ENCODE measurements at regions not wholly inside any gene's neighbourhood (a gene's known extent, or its start where the extent isn't known, plus 50 kb on each side); places are given as distances from the start of the nearest gene placed in this dataset.
A peak's percentile ranks its signal among the peaks of the same experiment; 100 is the strongest.
"Not testable (repeated sequence)": the region's sequence is repeated elsewhere in the genome, so short reads cannot be mapped to it uniquely, and the experiment has no call there.

DNA sequence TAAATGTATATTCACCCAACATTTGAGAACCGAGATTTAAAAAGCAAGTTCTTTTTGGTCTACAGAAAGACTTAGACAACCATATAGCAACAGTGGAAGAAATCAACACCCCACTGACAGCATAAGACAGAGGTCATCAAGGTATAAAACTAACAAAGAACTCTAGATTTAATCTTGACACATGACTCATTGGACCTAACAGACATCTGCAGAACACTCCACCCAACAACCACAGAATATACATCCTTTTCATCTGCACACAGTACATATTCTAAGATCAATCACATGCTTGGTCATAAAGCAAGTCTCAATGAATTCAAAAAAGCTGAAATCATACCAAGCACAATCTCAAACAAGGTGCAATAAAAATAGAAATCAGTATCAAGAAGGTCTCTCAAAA lies 65.8 kb downstream of the SPIN4 start:
- DNase-seq (ENCODE audit: low read depth in 3 of 3), result no peak

DNA sequence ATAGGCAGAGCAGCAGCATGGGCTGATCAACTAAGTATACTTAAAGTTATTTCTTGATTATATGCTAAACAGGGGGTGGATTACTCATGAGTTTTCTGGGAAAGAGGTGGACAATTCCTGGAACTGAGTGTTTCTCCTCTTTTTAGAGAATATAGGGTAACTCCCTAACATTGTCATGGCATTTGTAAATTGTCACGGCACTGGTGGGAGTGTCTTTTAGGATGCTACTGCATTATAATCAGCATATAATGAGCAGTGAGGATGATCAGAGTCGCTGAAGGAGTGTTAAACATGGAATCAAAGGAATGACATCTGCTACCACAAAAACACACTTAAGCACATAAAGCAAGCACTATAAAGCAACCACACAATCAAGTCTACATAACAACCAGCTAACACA lies 66.5 kb downstream of the SPIN4 start:
- DNase-seq (ENCODE audit: low read depth in 3 of 3), result no peak

DNA sequence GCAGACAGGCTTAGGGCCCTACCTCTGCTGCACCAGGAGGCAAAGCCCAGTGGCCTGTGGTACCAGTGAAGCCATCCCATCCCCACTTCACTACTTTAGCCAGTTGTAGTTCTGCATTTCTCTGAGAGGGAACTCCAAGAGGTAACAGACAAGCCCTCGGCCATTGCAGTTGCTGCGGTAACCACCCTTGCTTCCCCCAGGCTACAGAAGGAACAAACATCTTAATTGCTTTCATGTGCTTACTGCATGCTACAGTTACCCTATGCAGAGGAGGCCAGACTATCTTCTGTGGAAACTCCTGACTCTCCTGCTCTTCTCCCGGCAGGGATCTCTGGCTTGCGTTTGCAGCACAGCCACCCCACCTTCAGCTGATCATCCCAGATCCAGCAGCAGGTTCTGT lies 67.8 kb downstream of the SPIN4 start:
- DNase-seq (ENCODE audit: low read depth in 3 of 3), result no peak

DNA sequence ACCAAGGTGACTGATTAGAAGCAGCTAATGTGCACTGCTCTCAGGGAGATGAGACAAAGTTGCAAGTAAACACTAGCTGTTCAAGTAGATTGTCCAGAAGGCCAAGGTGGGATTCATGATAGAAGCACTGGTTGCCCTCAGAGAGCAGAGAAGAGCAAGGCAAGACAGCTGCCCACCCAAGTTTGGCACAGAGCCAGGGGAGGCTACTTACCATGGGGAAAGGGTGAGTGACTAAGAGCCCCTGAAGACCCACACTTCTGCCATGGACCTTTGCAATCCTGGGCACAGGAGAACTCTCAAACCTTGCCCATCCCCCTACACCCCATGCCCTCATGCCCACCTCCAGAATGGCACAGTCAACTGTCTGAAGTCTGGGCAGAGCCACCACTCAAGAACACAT lies 68.3 kb downstream of the SPIN4 start:
- DNase-seq (ENCODE audit: low read depth in 3 of 3), result no peak

DNA sequence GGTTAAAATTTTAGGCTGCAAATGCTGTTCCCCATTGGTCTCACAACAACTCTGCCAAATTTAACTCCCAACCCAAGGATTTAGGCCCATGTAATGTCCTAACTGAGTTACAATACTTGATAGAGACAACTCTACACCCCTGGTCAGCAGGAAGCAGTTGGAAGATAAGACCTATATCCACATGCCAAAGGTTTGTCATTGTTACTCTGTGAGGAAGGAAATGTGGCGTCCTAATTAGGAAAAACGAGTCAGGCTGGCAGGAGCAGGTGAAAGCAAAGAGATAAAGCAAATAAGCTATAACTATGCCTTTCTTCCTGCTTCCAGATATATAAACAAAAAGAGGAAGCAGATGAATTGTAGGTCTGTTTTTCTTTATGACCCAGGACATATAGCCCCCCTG lies 69.1 kb downstream of the SPIN4 start:
- DNase-seq (ENCODE audit: low read depth in 3 of 3), result no peak

DNA sequence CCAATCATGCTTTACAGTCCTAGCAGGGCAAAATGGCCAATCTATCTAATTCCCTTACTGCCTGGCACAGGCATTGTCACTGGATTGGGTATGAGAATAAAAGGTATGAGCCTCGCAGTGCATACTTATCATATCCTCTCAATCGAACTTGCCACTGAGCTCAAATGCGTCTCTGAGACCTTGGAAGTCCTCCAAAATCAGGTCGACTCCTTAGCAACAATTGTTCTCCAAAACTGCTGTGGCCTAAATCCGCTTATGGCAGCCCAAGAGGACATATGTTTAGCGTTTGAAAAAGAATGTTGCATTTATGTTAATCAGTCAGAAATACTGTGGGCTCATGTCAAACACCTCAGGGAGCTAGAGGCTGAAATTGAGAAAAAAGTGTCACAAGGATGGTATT lies 69.7 kb downstream of the SPIN4 start:
- no peak for DNase-seq (ENCODE audit: low read depth in 3 of 3)

DNA sequence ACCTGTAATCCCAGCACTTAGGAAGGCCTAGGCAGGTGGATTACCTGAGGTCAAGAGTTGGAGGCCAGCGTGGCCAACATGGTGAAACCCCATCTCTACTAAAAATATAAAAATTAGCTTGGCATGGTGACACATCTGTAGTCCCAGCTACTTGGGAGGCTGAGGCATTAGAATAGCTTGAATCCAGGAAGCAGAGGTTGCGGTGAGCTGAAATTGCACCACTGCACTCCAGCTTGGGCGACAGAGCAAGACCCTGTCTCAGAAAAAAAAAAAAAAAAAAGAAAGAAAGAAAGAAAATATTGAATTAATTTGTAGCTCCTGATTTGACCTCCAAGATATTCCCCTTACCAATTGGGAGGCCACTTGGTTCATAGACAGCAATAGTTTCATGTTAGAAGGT lies 73.7 kb downstream of the SPIN4 start:
- not testable (repeated sequence) for DNase-seq (ENCODE audit: low read depth in 3 of 3)

DNA sequence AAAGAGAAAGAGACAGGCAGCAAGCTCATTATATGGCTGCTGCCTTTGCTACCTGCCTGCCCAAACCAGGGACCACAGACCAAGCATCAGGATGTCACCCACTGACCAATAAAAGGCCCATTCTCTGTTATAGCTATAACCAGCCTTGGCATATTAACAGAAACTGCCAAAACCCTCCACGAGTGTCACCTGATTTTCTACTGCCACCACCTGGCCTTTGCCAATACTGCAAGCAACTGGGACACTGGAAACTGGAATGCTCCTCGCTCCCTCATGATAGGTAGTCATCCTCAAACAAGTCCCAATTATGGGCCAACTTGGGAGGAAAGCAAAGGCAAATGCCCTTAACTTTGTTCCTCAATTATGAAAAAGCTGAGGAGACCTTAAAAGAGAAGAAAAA lies 76.0 kb downstream of the SPIN4 start:
- peak in 1 of 3 experiments; percentile 1 for DNase-seq (ENCODE audit: low read depth in 3 of 3)

DNA sequence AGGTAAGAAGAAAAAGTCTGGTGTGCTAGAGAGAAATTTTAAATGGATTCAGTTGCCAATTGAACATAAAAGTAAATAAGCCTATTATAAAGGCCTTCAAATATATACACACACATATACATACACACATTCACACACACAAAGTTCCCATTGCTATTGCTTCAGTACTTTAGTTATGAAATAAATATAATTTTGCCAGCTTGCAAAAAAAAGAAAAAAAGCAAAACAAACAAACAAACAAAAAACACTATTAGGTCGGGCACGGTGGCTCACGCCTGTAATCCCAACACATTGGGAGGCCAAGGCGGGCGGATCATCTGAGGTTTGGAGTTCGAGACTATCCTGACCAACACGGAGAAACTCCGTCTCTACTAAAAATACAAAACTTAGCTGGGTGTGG lies 80.3 kb downstream of the SPIN4 start:
- no peak for DNase-seq (ENCODE audit: low read depth in 3 of 3)

DNA sequence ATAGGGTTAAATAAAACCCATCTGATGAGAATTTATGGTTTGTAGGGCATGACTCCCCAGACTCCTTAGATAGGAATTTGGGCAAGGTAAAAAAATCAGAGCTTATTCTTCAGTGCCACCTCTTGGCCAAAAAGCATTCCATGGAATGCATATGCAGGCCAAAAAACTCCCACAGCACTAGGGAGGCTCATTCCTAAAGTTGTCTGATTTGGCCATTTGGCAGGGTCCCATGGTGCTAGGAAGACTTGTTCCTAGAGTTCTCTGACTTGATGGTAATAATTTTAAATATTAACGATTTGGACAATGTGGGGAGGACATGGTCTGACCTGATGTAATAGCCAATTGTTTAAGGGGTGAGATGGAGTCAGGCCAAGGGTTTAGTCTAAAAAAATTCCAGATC lies 93.0 kb downstream of the SPIN4 start:
- no peak for DNase-seq (ENCODE audit: low read depth in 3 of 3)

DNA sequence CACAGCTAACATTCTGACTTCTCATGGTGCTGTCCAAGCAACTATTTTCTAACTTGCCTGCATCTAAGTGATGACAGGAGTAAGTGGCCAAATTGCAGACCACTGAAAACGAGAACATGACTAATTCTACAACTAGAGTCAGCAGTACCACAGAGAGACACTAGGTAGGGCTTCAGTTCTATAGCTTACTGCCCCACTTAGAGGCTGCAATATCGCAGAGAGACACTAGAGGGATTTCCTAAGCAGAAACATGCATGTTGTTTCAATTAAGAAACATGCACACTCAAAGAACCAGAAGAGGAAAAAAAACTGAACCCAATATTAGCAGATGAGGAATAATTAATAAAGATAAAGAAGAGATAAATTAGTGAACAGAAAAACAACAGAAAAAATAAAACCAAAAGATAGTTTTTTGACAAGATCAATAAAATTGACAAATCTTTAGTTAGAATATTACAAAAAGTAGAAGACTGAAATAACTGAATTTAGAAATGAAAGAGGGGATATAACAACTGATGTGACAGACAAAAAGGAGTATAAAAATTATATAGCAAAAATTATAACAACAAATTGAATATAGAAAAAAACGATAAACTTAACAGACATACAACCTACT lies 100.8 kb downstream of the SPIN4 start:
- DNase-seq (ENCODE audit: low read depth in 3 of 3), result peak in 2 of 3 experiments; percentile 0 to 7

DNA sequence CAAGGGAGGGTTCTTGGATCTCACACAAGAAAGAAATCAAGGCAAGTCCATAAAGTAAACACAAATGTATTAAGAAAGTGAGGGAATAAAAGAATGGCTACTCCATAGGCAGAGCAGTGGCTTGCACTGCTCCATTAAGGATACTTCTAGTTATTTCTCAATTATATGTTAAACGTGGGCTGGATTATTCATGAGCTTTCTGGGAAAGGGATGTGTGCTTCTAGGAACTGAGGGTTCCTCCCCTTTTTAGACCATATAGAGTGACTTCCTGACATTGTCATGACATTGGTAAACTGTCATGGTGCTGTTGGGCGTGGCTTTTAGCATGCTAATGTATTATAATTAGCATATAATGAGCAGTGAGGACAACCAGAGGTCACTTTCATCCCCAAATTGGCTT lies 108.4 kb downstream of the SPIN4 start:
- not testable (repeated sequence) for DNase-seq (ENCODE audit: low read depth in 3 of 3)

DNA sequence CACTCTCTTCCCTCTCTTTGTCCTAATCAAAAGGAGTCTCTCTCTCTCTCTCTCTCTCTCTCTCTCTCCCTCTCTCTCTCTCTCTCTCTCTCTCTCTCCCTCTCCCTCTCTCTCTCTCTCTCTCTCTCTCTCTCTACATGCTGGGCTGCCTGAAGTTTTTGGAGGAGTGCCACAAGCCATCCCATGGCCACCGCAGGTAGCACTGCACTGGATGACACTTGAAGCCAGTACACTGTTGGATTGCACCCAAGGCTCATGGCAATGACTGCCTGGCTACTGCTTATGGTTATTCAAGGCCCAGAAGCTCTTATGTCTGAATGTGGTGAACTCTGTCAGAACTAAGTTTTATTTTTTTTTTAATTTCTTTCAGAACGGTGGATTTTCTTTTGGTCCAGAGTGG lies 115.2 kb downstream of the SPIN4 start:
- not testable (repeated sequence) for DNase-seq (ENCODE audit: low read depth in 3 of 3)

DNA sequence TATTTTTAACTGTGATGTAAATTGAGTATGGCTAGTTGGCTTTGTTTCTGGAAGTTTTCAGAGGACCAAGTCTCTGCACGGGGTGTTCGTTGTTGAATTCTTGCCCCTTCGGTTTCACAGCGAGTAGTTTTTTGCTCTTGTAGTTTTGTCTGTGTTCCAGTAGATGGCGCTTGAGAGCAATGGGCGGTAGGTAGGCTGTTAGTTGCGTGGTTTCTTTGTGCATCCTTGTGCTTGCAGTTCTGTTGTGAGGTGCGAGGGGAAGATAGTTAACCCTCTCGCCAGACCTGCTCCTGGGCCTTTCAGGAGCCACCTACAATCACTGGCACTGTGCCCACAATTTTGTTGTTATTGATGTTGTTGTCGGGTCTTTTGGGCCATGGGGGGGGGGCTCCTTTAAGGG lies 118.1 kb downstream of the SPIN4 start:
- not testable (repeated sequence) for DNase-seq (ENCODE audit: low read depth in 3 of 3)

DNA sequence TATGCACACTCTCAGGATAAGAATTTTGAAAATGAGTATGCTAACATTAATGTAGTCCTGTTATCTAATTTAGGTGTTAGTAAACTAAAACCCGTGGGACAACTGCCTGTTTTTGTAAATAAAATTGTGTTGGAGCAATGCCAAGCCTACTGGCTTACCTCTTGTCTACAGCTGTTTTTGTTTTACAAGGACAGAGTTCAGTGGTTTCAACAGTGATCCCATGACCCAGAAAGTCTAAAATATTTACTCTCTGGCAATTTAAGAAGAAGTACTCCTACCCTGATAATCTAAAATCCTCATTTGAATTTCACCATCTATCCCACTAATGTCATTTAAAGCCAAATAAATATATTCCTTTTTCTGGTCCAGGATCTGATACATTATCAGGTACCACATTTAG lies 132.9 kb downstream of the SPIN4 start:
- DNase-seq (ENCODE audit: low read depth in 3 of 3), result not testable (repeated sequence)

DNA sequence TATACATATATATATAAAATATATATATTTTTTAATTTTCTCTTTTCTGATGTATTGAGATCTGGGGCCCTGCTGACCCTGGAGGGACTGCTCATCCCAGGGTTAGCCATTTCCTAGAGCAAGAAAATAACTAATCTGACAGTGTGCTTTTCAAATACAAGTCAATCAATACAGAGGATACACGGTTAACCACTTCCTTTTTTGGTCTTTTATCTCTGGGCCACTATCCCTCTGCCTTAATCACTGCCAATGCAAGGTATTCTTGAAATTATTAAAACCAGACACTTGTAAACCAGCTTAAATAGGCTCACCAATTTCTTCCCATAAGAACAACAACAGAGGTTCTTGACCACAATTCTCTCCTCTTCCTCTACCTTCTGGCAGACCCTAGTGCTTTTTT lies 133.6 kb downstream of the SPIN4 start:
- not testable (repeated sequence) for DNase-seq (ENCODE audit: low read depth in 3 of 3)

DNA sequence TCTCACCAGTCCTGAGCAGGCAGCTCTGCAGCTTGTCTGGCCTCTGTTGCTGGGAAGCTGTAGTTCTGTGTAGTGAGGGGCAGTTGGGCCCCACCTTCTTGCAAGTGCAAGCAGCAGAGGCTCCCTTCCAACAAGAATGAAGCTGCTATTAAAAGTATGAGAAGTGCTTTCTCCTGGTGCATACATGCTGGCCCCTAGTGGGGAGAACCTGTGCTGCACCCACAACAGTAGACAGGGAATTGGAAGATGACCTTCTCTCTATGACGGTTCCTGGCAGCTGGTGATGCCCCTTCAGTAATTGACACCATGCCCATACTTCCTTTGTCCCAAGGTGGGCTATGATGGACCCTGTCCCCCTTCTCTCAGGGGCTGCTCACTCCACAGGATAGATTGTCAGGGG lies 141.5 kb downstream of the SPIN4 start:
- not testable (repeated sequence) for DNase-seq (ENCODE audit: low read depth in 3 of 3)

DNA sequence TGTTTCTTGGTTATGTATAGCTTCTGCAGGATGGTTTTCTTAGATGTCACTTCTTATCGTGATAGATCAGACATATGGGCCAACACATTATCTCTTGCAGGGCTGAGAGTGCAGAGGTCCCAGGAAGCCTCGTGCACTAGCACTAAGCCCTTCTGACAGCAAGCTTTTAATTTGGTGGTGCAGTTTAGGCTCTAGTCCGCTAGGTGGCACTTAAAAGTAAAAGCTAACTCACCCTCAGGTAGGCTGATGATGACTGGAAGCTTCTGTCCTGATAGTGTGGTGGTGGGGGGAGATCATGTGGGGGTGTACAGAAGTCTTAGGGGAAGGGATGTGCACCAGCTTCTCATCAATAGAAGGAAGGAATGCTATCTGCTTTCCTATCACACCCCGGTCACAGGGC lies 142.0 kb downstream of the SPIN4 start:
- DNase-seq (ENCODE audit: low read depth in 3 of 3), result not testable (repeated sequence)

DNA sequence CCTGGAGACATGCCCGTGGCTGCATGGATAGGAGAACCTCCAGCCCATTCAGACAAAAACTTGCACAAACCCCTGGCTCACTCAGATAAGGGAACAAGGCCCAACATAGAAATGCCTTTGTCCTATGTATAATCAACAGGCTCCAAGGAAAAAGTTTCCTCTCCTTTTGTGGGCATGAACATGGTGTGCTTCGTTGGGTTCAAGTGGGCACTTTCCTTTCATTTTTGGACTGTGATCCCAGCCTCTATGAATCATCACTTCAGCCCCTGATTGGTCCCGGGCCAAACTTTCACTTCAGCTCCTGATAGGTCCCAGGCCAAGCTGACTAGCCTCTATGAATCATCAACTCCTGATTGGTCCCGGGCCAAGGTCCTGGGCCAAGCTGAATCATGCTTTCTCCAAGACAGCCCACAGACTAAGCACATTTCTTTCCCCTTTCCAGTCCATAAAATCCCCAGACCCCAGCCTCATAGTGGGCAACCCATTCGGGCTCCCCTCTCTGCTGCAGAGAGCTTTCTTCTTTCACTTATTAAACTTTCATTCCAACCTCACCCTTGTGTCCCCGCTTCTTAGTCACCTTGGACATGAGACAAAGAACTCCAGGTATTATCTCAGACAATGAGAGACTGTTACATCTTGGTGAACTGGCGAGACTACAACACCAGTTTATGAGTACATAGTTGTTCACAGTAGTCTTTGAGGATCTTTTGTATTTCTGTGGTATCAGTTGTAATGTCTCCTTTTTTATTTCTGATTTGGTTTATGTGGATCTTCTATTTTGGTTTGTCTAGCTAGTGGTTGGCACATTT lies 146.7 kb downstream of the SPIN4 start:
- DNase-seq (ENCODE audit: low read depth in 3 of 3), result not testable (repeated sequence)

DNA sequence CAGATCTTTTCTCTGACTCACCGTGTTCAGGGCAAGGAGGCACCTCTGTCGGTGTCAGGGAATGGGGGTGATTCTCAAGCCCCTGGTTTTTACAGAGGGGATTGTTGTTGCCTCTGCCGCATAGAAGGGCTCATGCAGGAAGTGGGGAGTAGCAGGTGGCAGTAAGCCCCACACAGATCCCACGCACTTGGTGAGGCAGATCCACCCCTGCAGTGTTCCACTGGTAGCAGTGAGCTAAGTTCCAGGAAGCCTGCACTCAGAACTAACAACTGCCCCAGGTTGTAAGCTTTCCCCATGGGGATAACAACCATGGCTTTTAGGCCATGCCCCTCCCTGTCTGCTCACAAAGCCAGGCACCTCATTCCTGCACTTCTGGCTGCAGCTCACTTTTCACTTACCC lies 149.1 kb downstream of the SPIN4 start:
- DNase-seq (ENCODE audit: low read depth in 3 of 3), result not testable (repeated sequence)

DNA sequence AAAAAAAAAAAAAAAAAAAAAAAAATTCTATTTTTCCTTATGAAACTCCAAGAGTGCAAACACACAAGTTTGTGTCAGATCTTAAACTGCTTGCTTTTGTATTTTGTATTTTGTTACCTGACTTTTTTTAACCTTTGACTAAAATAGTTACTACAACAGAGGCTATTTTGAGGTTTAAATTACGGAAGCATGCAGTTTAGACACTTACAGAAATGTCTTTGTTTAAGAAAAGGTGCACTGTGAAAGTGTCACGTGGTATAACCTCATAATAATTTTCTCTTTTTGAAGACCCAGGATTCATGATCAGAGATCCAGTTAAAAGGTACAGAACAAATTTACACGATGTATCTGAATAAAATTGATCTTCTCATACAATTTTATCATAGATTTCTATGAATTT lies 152.4 kb downstream of the SPIN4 start:
- DNase-seq (ENCODE audit: low read depth in 3 of 3), result not testable (repeated sequence)

DNA sequence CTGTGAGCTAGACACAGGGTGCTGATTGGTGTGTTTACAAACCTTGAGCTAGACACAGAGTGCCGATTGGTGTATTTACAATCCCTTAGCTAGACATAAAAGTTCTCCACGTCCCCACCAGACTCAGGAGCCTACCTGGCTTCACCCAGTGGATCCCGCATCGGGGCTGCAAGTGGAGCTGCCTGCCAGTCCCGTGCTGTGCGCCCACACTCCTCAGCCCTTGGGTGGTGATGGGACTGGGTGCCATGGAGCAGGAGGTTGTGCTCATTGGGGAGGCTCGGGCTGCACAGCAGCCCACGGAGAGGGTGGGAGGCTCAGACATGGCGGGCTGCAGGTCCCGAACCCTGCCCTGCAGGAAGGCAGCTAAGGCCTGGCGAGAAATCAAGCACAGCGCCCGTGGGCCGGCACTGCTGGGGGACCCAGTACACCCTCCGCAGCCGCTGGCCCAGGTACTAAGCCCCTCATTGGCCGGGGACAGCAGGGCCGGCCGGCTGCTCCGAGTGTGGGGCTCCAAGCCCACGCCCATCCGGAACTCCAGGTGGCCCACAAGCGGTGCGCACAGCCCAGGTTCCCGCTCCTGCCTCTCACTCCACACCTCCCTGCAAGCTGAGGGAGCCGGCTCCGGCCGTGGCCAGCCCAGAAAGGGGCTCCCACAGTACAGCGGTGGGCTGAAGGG lies 158.6 kb downstream of the SPIN4 start:
- DNase-seq (ENCODE audit: low read depth in 3 of 3), result not testable (repeated sequence)

DNA sequence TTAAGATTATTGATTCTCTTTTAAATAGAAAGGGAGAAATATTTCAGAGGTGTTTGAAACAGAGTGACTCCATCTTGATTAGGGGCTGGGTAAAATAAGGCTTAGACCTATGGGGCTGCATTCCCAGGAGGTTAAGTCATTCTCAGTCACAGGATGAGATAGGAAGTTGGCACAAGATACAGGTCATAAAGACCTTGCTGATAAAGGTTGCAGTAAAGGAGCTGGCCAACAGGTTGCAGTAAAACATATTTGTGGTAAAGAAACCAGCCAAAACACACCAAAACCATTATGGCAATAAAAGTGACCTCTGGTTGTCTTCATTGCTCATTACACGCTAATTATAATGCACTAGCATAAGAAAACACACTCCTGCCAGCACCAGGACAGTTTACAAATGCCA lies 165.0 kb downstream of the SPIN4 start:
- no peak for DNase-seq (ENCODE audit: low read depth in 3 of 3)
